Urothelium cell line (cell line): ENCODE measurements at regions not wholly inside any gene's neighbourhood (a gene's known extent, or its start where the extent isn't known, plus 50 kb on each side); places are given as distances from the start of the nearest gene placed in this dataset.
"Not testable (repeated sequence)": the region's sequence is repeated elsewhere in the genome, so short reads cannot be mapped to it uniquely, and the experiment has no call there.

ENCODE experiments used
- DNase-seq: peaks from one replicate; pipeline ENCODE4 v3.0.0; 2011; ENCODE audit warnings: low spot score, mixed read lengths
- FAIRE-seq: peaks from 2 replicates; lab custom pipeline; 2011; peaks lifted over from hg19 to GRCh38; lab: Jason Lieb, UNC

- DNase-seq (no peak), FAIRE-seq (no peak)
Observed at GRCh38 chrX:122982521-122982920, 201.6 kb upstream of the GRIA3 start.

GRCh38 chrX:123002844-123003243, 181.2 kb upstream of the GRIA3 start:
- not testable (repeated sequence) for FAIRE-seq, DNase-seq

GRCh38 chrX:123013141-123013540, 170.9 kb upstream of the GRIA3 start:
- FAIRE-seq (no peak), DNase-seq (no peak)

GRCh38 chrX:123036401-123036800, 147.7 kb upstream of the GRIA3 start:
- DNase-seq (no peak), FAIRE-seq (no peak)

GRCh38 chrX:123049071-123049625, 134.9 kb upstream of the GRIA3 start:
- FAIRE-seq (no peak), DNase-seq (no peak)

GRCh38 chrX:123060986-123061385, 123.1 kb upstream of the GRIA3 start:
- no peak for FAIRE-seq

GRCh38 chrX:123064053-123064452, 120.0 kb upstream of the GRIA3 start:
- FAIRE-seq = no peak
- no peak for DNase-seq

More at GRCh38 chrX:123060986-123061385, 123.1 kb upstream of the GRIA3 start:
- no peak for DNase-seq

GRCh38 chrX:123072686-123073385, 111.2 kb upstream of the GRIA3 start:
- FAIRE-seq (no peak), DNase-seq (no peak)

- FAIRE-seq (no peak), DNase-seq (no peak)
Observed at GRCh38 chrX:123075947-123076561, 108.0 kb upstream of the GRIA3 start.

- FAIRE-seq (no peak), DNase-seq (no peak)
Observed at GRCh38 chrX:123077631-123078030, 106.4 kb upstream of the GRIA3 start.

- DNase-seq (no peak), FAIRE-seq (no peak)
Observed at GRCh38 chrX:123080065-123080464, 104.0 kb upstream of the GRIA3 start.

GRCh38 chrX:123081776-123082175, 102.3 kb upstream of the GRIA3 start:
- no peak for DNase-seq
- FAIRE-seq = no peak

- FAIRE-seq (no peak), DNase-seq (no peak)
Observed at GRCh38 chrX:123083924-123084323, 100.2 kb upstream of the GRIA3 start.

- DNase-seq (no peak), FAIRE-seq (no peak)
Observed at GRCh38 chrX:123084797-123085196, 99.3 kb upstream of the GRIA3 start.

- FAIRE-seq = no peak
- no peak for DNase-seq
Observed at GRCh38 chrX:123085311-123085940, 98.7 kb upstream of the GRIA3 start.

- FAIRE-seq (no peak), DNase-seq (no peak)
Observed at GRCh38 chrX:123086768-123087167, 97.3 kb upstream of the GRIA3 start.

- DNase-seq = no peak
- no peak for FAIRE-seq
Observed at GRCh38 chrX:123087326-123087725, 96.8 kb upstream of the GRIA3 start.

- FAIRE-seq (no peak), DNase-seq (no peak)
Observed at GRCh38 chrX:123088331-123088730, 95.7 kb upstream of the GRIA3 start.

GRCh38 chrX:123088930-123089329, 95.1 kb upstream of the GRIA3 start:
- DNase-seq (no peak), FAIRE-seq (no peak)

- no peak for DNase-seq
- no peak for FAIRE-seq
Observed at GRCh38 chrX:123093792-123094191, 90.3 kb upstream of the GRIA3 start.

- FAIRE-seq (no peak), DNase-seq (no peak)
Observed at GRCh38 chrX:123108513-123109427, 75.3 kb upstream of the GRIA3 start.
